HG03097 (cell line): ENCODE measurements at regions not wholly inside any gene's neighbourhood (a gene's known extent, or its start where the extent isn't known, plus 50 kb on each side); places are given as distances from the start of the nearest gene placed in this dataset.
"Not testable (repeated sequence)": the region's sequence is repeated elsewhere in the genome, so short reads cannot be mapped to it uniquely, and the experiment has no call there.

Source experiments
- ATAC-seq: cut with Tn5 transposase; IDR thresholded peaks from one replicate; pipeline ENCODE4 v1.9.1; 2021; ENCODE audit not compliant: unreplicated experiment, low FRiP score

GRCh38 chr4:164262508-164262907 is 491.4 kb upstream of the SMIM31 start:
- ATAC-seq = not testable (repeated sequence)

- not testable (repeated sequence) for ATAC-seq
These were observed 476.5 kb upstream of the SMIM31 start for GRCh38 chr4:164277414-164277813.

- ATAC-seq = no peak
These were observed 466.8 kb upstream of the SMIM31 start for GRCh38 chr4:164287173-164287572.

GRCh38 chr4:164288578-164288977 is 465.4 kb upstream of the SMIM31 start:
- ATAC-seq = no peak

- no peak for ATAC-seq
These were observed 460.7 kb upstream of the SMIM31 start for GRCh38 chr4:164293203-164293602.

- no peak for ATAC-seq
These were observed 460.2 kb upstream of the SMIM31 start for GRCh38 chr4:164293743-164294142.

- no peak for ATAC-seq
These were observed 452.5 kb upstream of the SMIM31 start for GRCh38 chr4:164301430-164301829.

- ATAC-seq = no peak
These were observed 449.8 kb upstream of the SMIM31 start for GRCh38 chr4:164304101-164304639.

GRCh38 chr4:164304861-164305260 is 449.1 kb upstream of the SMIM31 start:
- ATAC-seq = no peak

GRCh38 chr4:164307262-164307661 is 446.7 kb upstream of the SMIM31 start:
- no peak for ATAC-seq

- ATAC-seq = no peak
These were observed 441.3 kb upstream of the SMIM31 start for GRCh38 chr4:164312671-164313070.

GRCh38 chr4:164313853-164314252 is 440.1 kb upstream of the SMIM31 start:
- no peak for ATAC-seq

GRCh38 chr4:164318350-164318749 is 435.6 kb upstream of the SMIM31 start:
- no peak for ATAC-seq

- ATAC-seq = no peak
These were observed 434.2 kb upstream of the SMIM31 start for GRCh38 chr4:164319688-164320087.

- no peak for ATAC-seq
These were observed 433.1 kb upstream of the SMIM31 start for GRCh38 chr4:164320847-164321246.

- no peak for ATAC-seq
These were observed 427.9 kb upstream of the SMIM31 start for GRCh38 chr4:164326056-164326455.

GRCh38 chr4:164337219-164337944 is 416.5 kb upstream of the SMIM31 start:
- no peak for ATAC-seq

GRCh38 chr4:164343472-164343976 is 410.4 kb upstream of the SMIM31 start:
- no peak for ATAC-seq

GRCh38 chr4:164345756-164346155 is 408.2 kb upstream of the SMIM31 start:
- ATAC-seq = no peak

- ATAC-seq = no peak
These were observed 403.9 kb upstream of the SMIM31 start for GRCh38 chr4:164350061-164350460.

- not testable (repeated sequence) for ATAC-seq
These were observed 403.2 kb upstream of the SMIM31 start for GRCh38 chr4:164350716-164351115.

- no peak for ATAC-seq
These were observed 396.0 kb upstream of the SMIM31 start for GRCh38 chr4:164357957-164358356.
